Neural progenitor cell (in vitro differentiated cells): ENCODE measurements at regions not wholly inside any gene's neighbourhood (a gene's known extent, or its start where the extent isn't known, plus 50 kb on each side); places are given as distances from the start of the nearest gene placed in this dataset.

Experiments used
- DNase-seq: peaks from one replicate; pipeline ENCODE4 v3.0.0-alpha.2; 2016; ENCODE audit warnings: low spot score
- H2AFZ ChIP-seq: fragments of 200-600 bp; sonication (generic); replicated peaks from 2 replicates; pipeline ENCODE4 v1.6.1; 2016; ENCODE audit warnings: antibody characterized with exemption
- H3F3A ChIP-seq: fragments of 200-600 bp; sonication (generic); 2 replicates; pipeline ENCODE4 v1.6.1; 2016; ENCODE audit warnings: antibody characterized with exemption, low read depth
- H3K27ac ChIP-seq: fragments of 200-600 bp; sonication (generic); 2 replicates; pipeline ENCODE4 v1.5.1; 2016; ENCODE audit warnings: mild to moderate bottlenecking
- H3K27me3 ChIP-seq: fragments of 200-600 bp; sonication (generic); 2 replicates; pipeline ENCODE4 v1.6.1; 2016; ENCODE audit warnings: mild to moderate bottlenecking, moderate library complexity
- H3K36me3 ChIP-seq: fragments of 200-600 bp; sonication (generic); 2 replicates; pipeline ENCODE4 v1.5.1; 2016
- H3K4me1 ChIP-seq: fragments of 200-600 bp; sonication (generic); 2 replicates; pipeline ENCODE4 v1.6.1; 2016; ENCODE audit warnings: mixed run types
- H3K4me2 ChIP-seq: fragments of 200-600 bp; sonication (generic); 2 replicates; pipeline ENCODE4 v1.6.1; 2016
- H3K4me3 ChIP-seq: fragments of 200-600 bp; sonication (generic); 2 replicates; pipeline ENCODE4 v1.5.1; 2016
- H3K79me2 ChIP-seq: fragments of 200-600 bp; sonication (generic); 2 replicates; pipeline ENCODE4 v1.6.1; 2016; ENCODE audit warnings: low read depth
- H3K9ac ChIP-seq: fragments of 200-600 bp; sonication (generic); 2 replicates; pipeline ENCODE4 v1.6.1; 2016
- H3K9me3 ChIP-seq: fragments of 200-600 bp; sonication (generic); 2 replicates; pipeline ENCODE4 v1.5.1; 2016; ENCODE audit warnings: low read depth
- H4K20me1 ChIP-seq: fragments of 200-600 bp; sonication (generic); 2 replicates; pipeline ENCODE4 v1.6.1; 2016; ENCODE audit warnings: low read depth
- H3K27ac Mint-ChIP-seq: 3 replicates; pipeline ENCODE4 v1.8.0; 2021; ENCODE audit warnings: mixed read lengths
- H3K27me3 Mint-ChIP-seq: 2 replicates; pipeline ENCODE4 v1.8.0; 2022; ENCODE audit warnings: low read depth, mild to moderate bottlenecking, inconsistent platforms, moderate library complexity, mixed read lengths; ENCODE audit not compliant: insufficient read depth
- H3K36me3 Mint-ChIP-seq: 3 replicates; pipeline ENCODE4 v1.8.0; 2021; ENCODE audit warnings: mixed read lengths
- H3K4me1 Mint-ChIP-seq: 3 replicates; pipeline ENCODE4 v1.8.0; 2021; ENCODE audit warnings: mixed read lengths
- H3K4me3 Mint-ChIP-seq: 3 replicates; pipeline ENCODE4 v1.8.0; 2021; ENCODE audit warnings: mild to moderate bottlenecking, moderate library complexity, mixed read lengths
- H3K9me3 Mint-ChIP-seq: 3 replicates; pipeline ENCODE4 v1.8.0; 2020; ENCODE audit warnings: mixed read lengths
- EZH2 ChIP-seq: fragments of 200-600 bp; sonication (generic); IDR thresholded peaks from 2 replicates; pipeline ENCODE4 v1.6.1; 2017; ENCODE audit warnings: antibody characterized with exemption, mild to moderate bottlenecking, moderate library complexity
- EZH2phosphoT487 ChIP-seq: fragments of 200-600 bp; sonication (generic); IDR thresholded peaks from 2 replicates; pipeline ENCODE4 v1.6.1; 2017; ENCODE audit warnings: antibody characterized with exemption
- TF ChIP-seq, protein P1 (sequence below): fragments of 200-600 bp; sonication (generic); IDR thresholded peaks from 2 replicates; pipeline ENCODE4 v1.5.1; 2017; ENCODE audit warnings: antibody characterized with exemption, mild to moderate bottlenecking

GRCh38 chr5:97495301-97495700, 312.3 kb upstream of the RIOK2 start:
- DNase-seq, result peak; percentile 19
- Mint-ChIP-seq H3K4me3 (no peak overlapping the region), H3K27me3 (no peaks in the 10 kb centered on the region), H3K36me3 (no peaks in the 10 kb centered on the region), H3K9me3 (no peaks in the 10 kb centered on the region), H3K27ac (no peak overlapping the region), H3K4me1 (peaks cover 7% of the 10 kb centered on the region)
- H3K9me3 ChIP-seq, result no peaks in the 10 kb centered on the region
- no peaks in the 10 kb centered on the region for H3K79me2 ChIP-seq
- peaks cover 5% of the 10 kb centered on the region for H3K4me1 ChIP-seq
- H3K9ac ChIP-seq, result no peak overlapping the region
- no peak overlapping the region for H3K27ac ChIP-seq
- no peaks in the 10 kb centered on the region for H4K20me1 ChIP-seq
- no peaks in the 10 kb centered on the region for H3K36me3 ChIP-seq
- no peaks in the 10 kb centered on the region for H3F3A ChIP-seq
- no peaks in the 10 kb centered on the region for H3K27me3 ChIP-seq
- no peak for TF ChIP-seq EZH2
- TF ChIP-seq, protein P1, sequence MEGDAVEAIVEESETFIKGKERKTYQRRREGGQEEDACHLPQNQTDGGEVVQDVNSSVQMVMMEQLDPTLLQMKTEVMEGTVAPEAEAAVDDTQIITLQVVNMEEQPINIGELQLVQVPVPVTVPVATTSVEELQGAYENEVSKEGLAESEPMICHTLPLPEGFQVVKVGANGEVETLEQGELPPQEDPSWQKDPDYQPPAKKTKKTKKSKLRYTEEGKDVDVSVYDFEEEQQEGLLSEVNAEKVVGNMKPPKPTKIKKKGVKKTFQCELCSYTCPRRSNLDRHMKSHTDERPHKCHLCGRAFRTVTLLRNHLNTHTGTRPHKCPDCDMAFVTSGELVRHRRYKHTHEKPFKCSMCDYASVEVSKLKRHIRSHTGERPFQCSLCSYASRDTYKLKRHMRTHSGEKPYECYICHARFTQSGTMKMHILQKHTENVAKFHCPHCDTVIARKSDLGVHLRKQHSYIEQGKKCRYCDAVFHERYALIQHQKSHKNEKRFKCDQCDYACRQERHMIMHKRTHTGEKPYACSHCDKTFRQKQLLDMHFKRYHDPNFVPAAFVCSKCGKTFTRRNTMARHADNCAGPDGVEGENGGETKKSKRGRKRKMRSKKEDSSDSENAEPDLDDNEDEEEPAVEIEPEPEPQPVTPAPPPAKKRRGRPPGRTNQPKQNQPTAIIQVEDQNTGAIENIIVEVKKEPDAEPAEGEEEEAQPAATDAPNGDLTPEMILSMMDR, result peak; percentile 13
- H2AFZ ChIP-seq, result no peak overlapping the region
- H3K4me3 ChIP-seq, result no peak overlapping the region
- H3K4me2 ChIP-seq, result no peak overlapping the region

DNA sequence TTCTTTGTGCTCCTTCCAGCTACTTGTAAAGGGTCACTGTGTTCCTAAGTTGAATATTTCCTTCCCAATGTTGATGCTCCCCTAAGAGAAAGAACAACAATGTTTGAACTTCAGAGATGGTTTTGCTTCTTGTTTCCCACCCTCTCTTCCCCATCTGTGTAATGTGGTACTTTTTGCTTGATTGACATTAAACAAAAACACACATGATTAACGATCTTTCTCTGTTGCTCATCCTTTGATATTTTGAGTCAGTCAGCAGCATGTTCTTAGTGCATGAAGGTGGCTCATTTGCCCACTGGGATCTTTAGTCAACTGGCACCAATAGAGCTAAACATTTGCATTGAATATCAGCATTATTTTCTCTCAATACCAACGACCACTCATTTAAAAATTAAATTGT, 313.0 kb upstream of the RIOK2 start:
- no peaks in the 10 kb centered on the region for H3K79me2 ChIP-seq
- H2AFZ ChIP-seq, result no peak overlapping the region
- no peaks in the 10 kb centered on the region for H3K27me3 ChIP-seq
- H3K4me1 ChIP-seq, result peaks cover 5% of the 10 kb centered on the region
- TF ChIP-seq, protein P1, result no peak
- TF ChIP-seq EZH2phosphoT487 (no peak), EZH2 (no peak)
- H3K27ac ChIP-seq, result no peak overlapping the region
- H3K4me3 ChIP-seq, result no peak overlapping the region
- Mint-ChIP-seq H3K4me3 (no peak overlapping the region), H3K27ac (no peak overlapping the region), H3K36me3 (no peaks in the 10 kb centered on the region), H3K27me3 (no peaks in the 10 kb centered on the region), H3K4me1 (peaks cover 7% of the 10 kb centered on the region), H3K9me3 (no peaks in the 10 kb centered on the region)
- no peak overlapping the region for H3K9ac ChIP-seq
- H3K36me3 ChIP-seq, result no peaks in the 10 kb centered on the region
- no peaks in the 10 kb centered on the region for H3F3A ChIP-seq
- H4K20me1 ChIP-seq, result no peaks in the 10 kb centered on the region
- no peaks in the 10 kb centered on the region for H3K9me3 ChIP-seq
- DNase-seq, result no peak
- H3K4me2 ChIP-seq, result no peak overlapping the region

- H3F3A ChIP-seq, result no peaks in the 10 kb centered on the region
- Mint-ChIP-seq H3K4me1 (peaks cover 7% of the 10 kb centered on the region), H3K27me3 (no peaks in the 10 kb centered on the region), H3K4me3 (no peak overlapping the region), H3K27ac (no peak overlapping the region), H3K9me3 (no peaks in the 10 kb centered on the region), H3K36me3 (no peaks in the 10 kb centered on the region)
- H3K4me3 ChIP-seq, result no peak overlapping the region
- H3K27me3 ChIP-seq, result no peaks in the 10 kb centered on the region
- no peak overlapping the region for H3K4me2 ChIP-seq
- H3K79me2 ChIP-seq, result no peaks in the 10 kb centered on the region
- no peak overlapping the region for H2AFZ ChIP-seq
- H3K27ac ChIP-seq, result no peak overlapping the region
- no peak overlapping the region for H3K9ac ChIP-seq
- H3K9me3 ChIP-seq, result no peaks in the 10 kb centered on the region
- H4K20me1 ChIP-seq, result no peaks in the 10 kb centered on the region
- TF ChIP-seq, protein P1, result no peak
- no peak for TF ChIP-seq EZH2phosphoT487
- TF ChIP-seq EZH2, result no peak
- H3K36me3 ChIP-seq, result no peaks in the 10 kb centered on the region
- H3K4me1 ChIP-seq, result peaks cover 5% of the 10 kb centered on the region
- DNase-seq, result no peak
Measured at GRCh38 chr5:97498657-97499056, 315.6 kb upstream of the RIOK2 start.

DNA sequence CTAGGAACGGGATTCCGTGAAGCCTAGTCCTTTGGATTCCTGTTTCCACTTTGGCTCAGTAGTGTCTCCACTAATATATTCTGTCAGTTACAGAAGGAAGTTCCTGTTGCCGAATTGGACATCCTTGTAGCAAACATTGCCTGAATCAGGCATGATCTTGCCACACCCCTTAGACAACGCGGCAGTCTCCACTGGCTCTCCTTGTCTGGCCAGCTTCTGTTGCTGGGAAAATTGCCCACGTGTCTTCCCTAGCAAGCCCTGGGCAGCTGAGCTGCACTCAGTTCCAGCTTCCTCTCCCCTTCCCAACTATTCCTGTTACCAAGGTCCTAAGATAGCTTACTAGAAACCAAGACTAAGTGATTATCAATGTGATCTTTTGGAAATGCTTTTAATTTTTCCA, 316.6 kb upstream of the RIOK2 start:
- Histone ChIP-seq H3K27me3 (no peaks in the 10 kb centered on the region), H3K9ac (no peak overlapping the region), H3K4me1 (peaks cover 5% of the 10 kb centered on the region), H3K79me2 (no peaks in the 10 kb centered on the region), H3K4me2 (no peak overlapping the region), H3K4me3 (no peak overlapping the region), H2AFZ (no peak overlapping the region), H3K9me3 (no peaks in the 10 kb centered on the region), H3K36me3 (no peaks in the 10 kb centered on the region), H3K27ac (no peak overlapping the region), H3F3A (no peaks in the 10 kb centered on the region), H4K20me1 (no peaks in the 10 kb centered on the region)
- no peak for DNase-seq
- no peaks in the 10 kb centered on the region for H3K27me3 Mint-ChIP-seq
- H3K4me3 Mint-ChIP-seq, result no peak overlapping the region
- TF ChIP-seq EZH2phosphoT487, result no peak
- TF ChIP-seq, protein P1, result no peak
- H3K36me3 Mint-ChIP-seq, result no peaks in the 10 kb centered on the region
- H3K4me1 Mint-ChIP-seq, result peaks cover 3% of the 10 kb centered on the region
- H3K27ac Mint-ChIP-seq, result no peak overlapping the region
- H3K9me3 Mint-ChIP-seq, result no peaks in the 10 kb centered on the region
